Fibroblast of mammary gland (primary cell): ENCODE measurements at regions not wholly inside any gene's neighbourhood (a gene's known extent, or its start where the extent isn't known, plus 50 kb on each side); places are given as distances from the start of the nearest gene placed in this dataset.

ENCODE experiments used
- DNase-seq: peaks from one replicate; pipeline ENCODE4 v3.0.0-alpha.2; 2010; ENCODE audit warnings: low read depth
- H3K4me3 ChIP-seq: 2 replicates; pipeline ENCODE4 v1.5.1; 2011; ENCODE audit warnings: low read depth, mild to moderate bottlenecking, low read length, moderate library complexity; ENCODE audit not compliant: control insufficient read depth
- CTCF ChIP-seq: conservative IDR thresholded peaks from 2 replicates; pipeline ENCODE4 v1.5.1; 2011; ENCODE audit warnings: low read depth, low read length, inconsistent platforms; ENCODE audit not compliant: control insufficient read depth, insufficient read depth

GRCh38 chr10:70939441-70940003, 51.2 kb upstream of the PCBD1 start:
- no peak for DNase-seq
- TF ChIP-seq CTCF: no peak
- H3K4me3 ChIP-seq: no peak overlapping the region

GRCh38 chr10:70940834-70941568, 52.6 kb upstream of the PCBD1 start:
- no peak overlapping the region for H3K4me3 ChIP-seq
- peak; percentile 7 for DNase-seq
- TF ChIP-seq CTCF: no peak

GRCh38 chr10:70942125-70942524, 53.8 kb upstream of the PCBD1 start:
- DNase-seq: no peak
- no peak for TF ChIP-seq CTCF
- H3K4me3 ChIP-seq: no peak overlapping the region

- no peak for DNase-seq
- TF ChIP-seq CTCF: no peak
- H3K4me3 ChIP-seq: no peak overlapping the region
These were observed 54.4 kb upstream of the PCBD1 start for GRCh38 chr10:70942725-70943124.

- no peak for TF ChIP-seq CTCF
- no peak for DNase-seq
- H3K4me3 ChIP-seq: no peak overlapping the region
These were observed 54.9 kb upstream of the PCBD1 start for GRCh38 chr10:70943249-70943648.

GRCh38 chr10:70943841-70944466, 55.6 kb upstream of the PCBD1 start:
- no peak for TF ChIP-seq CTCF
- no peak overlapping the region for H3K4me3 ChIP-seq
- DNase-seq: no peak
